T-helper 17 cell (primary cell): ENCODE measurements at regions not wholly inside any gene's neighbourhood (a gene's known extent, or its start where the extent isn't known, plus 50 kb on each side); places are given as distances from the start of the nearest gene placed in this dataset.
"Not testable (repeated sequence)": the region's sequence is repeated elsewhere in the genome, so short reads cannot be mapped to it uniquely, and the experiment has no call there.

Source experiments
- ATAC-seq: fragments of 150-1000 bp; cut with Tn5 transposase; 2 replicates; pipeline ENCODE4 v1.10.0; 2021; ENCODE audit warnings: mild to moderate bottlenecking, moderate library complexity
- DNase-seq, 3 donors: peaks; one replicate each; pipeline versions ENCODE4 v3.0.0 to v3.0.0-alpha.2; 2020 to 2021
- H3K9me3 ChIP-seq: one replicate; pipeline ENCODE4 v1.7.0; 2013; ENCODE audit warnings: low read length, mild to moderate bottlenecking; ENCODE audit not compliant: control insufficient read depth, poor library complexity, severe bottlenecking
- H3K27ac Mint-ChIP-seq: one replicate; pipeline ENCODE4 v1.8.0; 2022; ENCODE audit warnings: mild to moderate bottlenecking, moderate library complexity, mixed read lengths
- H3K27me3 Mint-ChIP-seq: one replicate; pipeline ENCODE4 v1.8.0; 2022; ENCODE audit warnings: mixed read lengths
- H3K36me3 Mint-ChIP-seq: one replicate; pipeline ENCODE4 v1.8.0; 2022; ENCODE audit warnings: low read depth, mixed read lengths
- H3K4me1 Mint-ChIP-seq: one replicate; pipeline ENCODE4 v1.8.0; 2022; ENCODE audit warnings: mild to moderate bottlenecking, mixed read lengths
- H3K4me3 Mint-ChIP-seq: one replicate; pipeline ENCODE4 v1.8.0; 2022; ENCODE audit warnings: mild to moderate bottlenecking, moderate library complexity, mixed read lengths

GRCh38 chr21:13874001-13874400 lies 264.4 kb downstream of the POTED start:
- DNase-seq, H3K27me3 Mint-ChIP-seq, H3K4me3 Mint-ChIP-seq, H3K9me3 ChIP-seq, H3K27ac Mint-ChIP-seq, H3K36me3 Mint-ChIP-seq, H3K4me1 Mint-ChIP-seq, ATAC-seq: not testable (repeated sequence)

DNA sequence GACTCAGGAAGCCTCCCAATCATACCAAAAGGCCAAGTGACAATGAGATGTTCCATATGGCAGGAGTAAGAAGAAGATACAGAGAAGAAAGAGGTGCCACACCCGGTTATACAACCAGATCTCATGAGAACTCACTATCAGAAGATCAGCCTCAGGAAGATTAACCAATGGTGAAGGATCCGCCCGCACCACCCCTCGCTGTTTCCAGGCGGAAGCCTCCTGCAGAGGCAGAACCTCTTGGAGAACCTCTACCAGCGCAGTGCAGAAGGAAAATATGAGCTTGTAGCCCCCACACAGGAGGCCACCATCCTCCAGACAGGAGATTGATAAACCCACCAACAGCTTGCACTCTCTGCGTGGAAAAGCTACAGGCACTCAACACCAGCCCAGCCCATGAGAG lies 245.1 kb downstream of the POTED start:
- Mint-ChIP-seq H3K4me3 (no peak overlapping the region), H3K4me1 (no peaks in the 10 kb centered on the region), H3K27me3 (no peaks in the 10 kb centered on the region), H3K36me3 (no peaks in the 10 kb centered on the region), H3K27ac (no peak overlapping the region)
- H3K9me3 ChIP-seq: no peaks in the 10 kb centered on the region
- ATAC-seq (no peak), DNase-seq (no peak)

DNA sequence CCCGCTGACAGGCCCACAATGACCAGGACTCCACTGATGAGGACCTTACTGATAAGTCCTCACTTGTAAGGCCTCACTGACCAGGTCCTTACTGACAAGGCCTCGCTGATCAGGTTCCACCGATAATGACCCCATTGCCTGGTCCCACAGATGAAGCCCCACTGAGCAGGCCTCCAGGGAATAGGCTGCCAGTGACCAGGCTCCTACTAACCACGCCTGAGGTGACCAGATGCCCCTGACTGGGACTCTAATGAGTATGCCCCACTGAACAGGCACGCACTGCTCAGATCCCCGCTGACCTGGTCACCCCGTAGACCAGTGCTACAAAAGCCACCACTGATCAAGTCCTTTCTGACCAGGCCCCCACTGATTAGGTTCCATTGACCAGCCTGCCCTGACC lies 241.2 kb downstream of the POTED start:
- H3K36me3 Mint-ChIP-seq, H3K27me3 Mint-ChIP-seq, H3K4me1 Mint-ChIP-seq, H3K27ac Mint-ChIP-seq, DNase-seq, ATAC-seq, H3K9me3 ChIP-seq, H3K4me3 Mint-ChIP-seq: not testable (repeated sequence)

DNA sequence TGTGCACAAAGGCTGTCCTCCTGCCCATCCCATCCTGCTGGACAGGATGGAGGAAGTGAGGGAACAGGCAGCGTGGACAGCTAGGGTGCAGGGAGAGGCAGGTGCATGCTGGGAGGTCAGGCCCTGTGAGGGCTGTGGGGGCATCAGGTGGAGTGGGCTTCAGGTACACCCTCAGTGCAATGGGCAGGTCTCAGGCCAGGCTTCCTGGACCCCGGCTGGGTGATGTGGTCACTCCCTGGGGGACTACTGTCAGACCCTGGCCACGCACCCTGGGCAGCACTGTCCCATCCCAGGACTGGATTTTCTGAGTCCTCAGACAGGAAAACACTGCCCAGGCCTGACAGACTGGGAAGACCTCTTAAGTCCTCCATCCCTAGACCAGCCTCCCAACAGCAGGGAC lies 239.9 kb downstream of the POTED start:
- not testable (repeated sequence) for DNase-seq, H3K4me3 Mint-ChIP-seq, H3K36me3 Mint-ChIP-seq, H3K9me3 ChIP-seq, ATAC-seq, H3K27me3 Mint-ChIP-seq, H3K27ac Mint-ChIP-seq, H3K4me1 Mint-ChIP-seq

GRCh38 chr21:13846718-13847117 lies 237.1 kb downstream of the POTED start:
- ATAC-seq, H3K36me3 Mint-ChIP-seq, DNase-seq, H3K27me3 Mint-ChIP-seq, H3K4me3 Mint-ChIP-seq, H3K27ac Mint-ChIP-seq, H3K9me3 ChIP-seq, H3K4me1 Mint-ChIP-seq: not testable (repeated sequence)

DNA sequence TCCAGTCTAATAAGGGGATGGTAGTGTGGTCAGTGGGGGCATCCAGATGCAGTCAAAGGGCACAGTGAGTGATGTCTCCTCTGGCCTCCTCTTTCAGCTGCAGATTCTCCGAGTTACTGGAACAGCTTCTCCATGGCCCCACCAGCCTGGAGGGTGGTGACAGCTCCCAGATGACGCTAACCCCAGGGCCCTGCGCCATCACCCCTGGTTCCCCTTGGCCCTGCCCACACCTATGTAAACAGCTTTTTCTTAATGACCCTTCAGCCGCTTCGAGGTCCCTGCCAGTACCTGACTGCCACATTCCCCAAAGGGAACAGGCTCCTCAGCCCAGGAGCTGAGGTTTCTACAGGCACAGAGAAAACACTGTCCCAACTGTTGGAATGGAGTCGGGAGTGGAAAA lies 235.0 kb downstream of the POTED start:
- H3K27me3 Mint-ChIP-seq, ATAC-seq, H3K4me1 Mint-ChIP-seq, H3K9me3 ChIP-seq, DNase-seq, H3K27ac Mint-ChIP-seq, H3K4me3 Mint-ChIP-seq, H3K36me3 Mint-ChIP-seq: not testable (repeated sequence)

- not testable (repeated sequence) for H3K4me1 Mint-ChIP-seq, ATAC-seq, H3K27me3 Mint-ChIP-seq, H3K4me3 Mint-ChIP-seq, H3K36me3 Mint-ChIP-seq, H3K9me3 ChIP-seq, DNase-seq, H3K27ac Mint-ChIP-seq
These were observed 233.5 kb downstream of the POTED start for GRCh38 chr21:13843081-13843480.

- not testable (repeated sequence) for H3K9me3 ChIP-seq, DNase-seq, H3K4me1 Mint-ChIP-seq, H3K36me3 Mint-ChIP-seq, ATAC-seq, H3K27me3 Mint-ChIP-seq, H3K27ac Mint-ChIP-seq, H3K4me3 Mint-ChIP-seq
These were observed 218.1 kb downstream of the POTED start for GRCh38 chr21:13827666-13828065.

DNA sequence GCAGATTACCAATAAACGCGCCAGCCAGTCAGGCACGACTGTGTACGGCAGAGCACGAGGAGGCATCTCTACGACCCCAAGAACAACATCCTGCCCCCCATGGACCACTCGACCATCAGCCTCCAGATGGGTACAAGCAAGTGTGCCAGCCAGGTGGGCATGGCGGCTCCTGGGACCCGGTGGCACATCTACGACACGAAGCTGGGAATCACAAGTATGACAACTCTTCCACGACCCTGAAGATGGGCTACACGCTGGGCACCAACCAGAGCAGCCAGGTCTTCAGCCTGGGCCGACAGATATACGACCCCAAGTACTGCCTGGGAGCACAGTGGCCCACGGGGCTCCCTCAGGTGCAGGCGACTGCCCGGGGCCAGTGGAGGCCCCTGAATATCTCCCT lies 217.6 kb downstream of the POTED start:
- DNase-seq: no peak
- Mint-ChIP-seq H3K4me3 (no peak overlapping the region), H3K27me3 (no peaks in the 10 kb centered on the region), H3K36me3 (no peaks in the 10 kb centered on the region), H3K27ac (no peak overlapping the region), H3K4me1 (no peaks in the 10 kb centered on the region)
- ATAC-seq: no peak
- H3K9me3 ChIP-seq: no peaks in the 10 kb centered on the region

GRCh38 chr21:13826511-13826910 lies 216.9 kb downstream of the POTED start:
- H3K4me3 Mint-ChIP-seq, H3K9me3 ChIP-seq, H3K27ac Mint-ChIP-seq, DNase-seq, H3K36me3 Mint-ChIP-seq, H3K4me1 Mint-ChIP-seq, ATAC-seq, H3K27me3 Mint-ChIP-seq: not testable (repeated sequence)

GRCh38 chr21:13825218-13825778 lies 215.7 kb downstream of the POTED start:
- not testable (repeated sequence) for ATAC-seq, H3K27ac Mint-ChIP-seq, H3K36me3 Mint-ChIP-seq, H3K4me3 Mint-ChIP-seq, DNase-seq, H3K27me3 Mint-ChIP-seq, H3K4me1 Mint-ChIP-seq, H3K9me3 ChIP-seq

DNA sequence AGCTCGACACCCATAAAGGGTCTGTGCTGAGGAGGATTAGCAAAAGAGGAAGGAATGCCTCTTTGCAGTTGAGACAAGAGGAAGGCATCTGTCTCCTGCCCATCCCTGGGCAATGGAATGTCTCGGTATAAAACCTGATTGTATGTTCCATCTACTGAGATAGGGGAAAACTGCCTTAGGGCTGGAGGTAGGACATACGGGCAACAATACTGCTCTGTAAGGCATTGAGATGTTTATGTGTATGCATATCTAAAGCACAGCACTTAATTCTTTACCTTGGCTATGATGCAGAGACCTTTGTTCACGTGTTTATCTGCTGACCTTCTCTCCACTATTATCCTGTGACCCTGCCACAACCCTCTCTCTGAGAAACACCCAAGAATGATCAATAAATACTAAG lies 210.7 kb downstream of the POTED start:
- H3K4me3 Mint-ChIP-seq, H3K4me1 Mint-ChIP-seq: not testable (repeated sequence)

GRCh38 chr21:13812191-13812590 lies 202.6 kb downstream of the POTED start:
- not testable (repeated sequence) for ATAC-seq, H3K9me3 ChIP-seq, H3K4me3 Mint-ChIP-seq, H3K27me3 Mint-ChIP-seq, H3K27ac Mint-ChIP-seq, H3K36me3 Mint-ChIP-seq, DNase-seq, H3K4me1 Mint-ChIP-seq

More for the DNA sequence above, 210.7 kb downstream of the POTED start:
- not testable (repeated sequence) for H3K9me3 ChIP-seq, H3K27ac Mint-ChIP-seq, ATAC-seq, DNase-seq, H3K27me3 Mint-ChIP-seq, H3K36me3 Mint-ChIP-seq

GRCh38 chr21:13810559-13810958 lies 201.0 kb downstream of the POTED start:
- not testable (repeated sequence) for H3K27me3 Mint-ChIP-seq, H3K27ac Mint-ChIP-seq, ATAC-seq, H3K9me3 ChIP-seq, H3K4me3 Mint-ChIP-seq, DNase-seq, H3K36me3 Mint-ChIP-seq, H3K4me1 Mint-ChIP-seq
